IMR-90 (cell line): ENCODE measurements at regions not wholly inside any gene's neighbourhood (a gene's known extent, or its start where the extent isn't known, plus 50 kb on each side); places are given as distances from the start of the nearest gene placed in this dataset.

Source experiments
- ATAC-seq: fragments of 200-7000 bp; cut with Tn5 transposase; 2 replicates; pipeline ENCODE4 v1.9.1; 2020; ENCODE audit warnings: low read depth, mild to moderate bottlenecking, moderate library complexity
- BruUV-seq: library from RNA; stranded (reverse); fragments of 400-500 nt; replicated peaks from 2 replicates; lab custom pipeline; 2021; lab: Mats Ljungman, UMichigan
- CTCF ChIA-PET: fragments of 300-600 bp; formaldehyde crosslinking; extraction: SDS; loops from one replicate; lab custom pipeline; 2021; ENCODE audit warnings: antibody characterized with exemption; lab: Yijun Ruan, JAX
- POLR2A ChIA-PET: fragments of 300-600 bp; sonication (Branson Sonifier 250); formaldehyde crosslinking; loops from one replicate; lab custom pipeline; 2022; ENCODE audit warnings: antibody characterized with exemption; ENCODE audit not compliant: unreplicated experiment; lab: Charles Lee
- DNase-seq: peaks from one replicate; pipeline ENCODE4 v3.0.0; 2013
- H2AFZ ChIP-seq: replicated peaks from 2 replicates; pipeline ENCODE3; 2013; ENCODE audit warnings: low read length, mild to moderate bottlenecking; ENCODE audit not compliant: poor library complexity
- H2AK5ac ChIP-seq: 2 replicates; pipeline ENCODE4 v1.6.1; 2013; ENCODE audit warnings: low read depth, low read length, inconsistent platforms
- H2AK9ac ChIP-seq: replicated peaks from 2 replicates; pipeline ENCODE3; 2013; ENCODE audit warnings: mild to moderate bottlenecking, low read depth, low read length, moderate library complexity; ENCODE audit not compliant: poor library complexity
- H2BK120ac ChIP-seq: 2 replicates; pipeline ENCODE4 v1.6.1; 2013; ENCODE audit warnings: low read depth, low read length, inconsistent platforms
- H2BK15ac ChIP-seq: 3 replicates; pipeline ENCODE4 v1.6.1; 2013; ENCODE audit warnings: low read depth, low read length, inconsistent platforms
- H2BK20ac ChIP-seq: 2 replicates; pipeline ENCODE4 v1.6.1; 2013; ENCODE audit warnings: low read depth, mild to moderate bottlenecking, inconsistent platforms, low read length, moderate library complexity
- H2BK5ac ChIP-seq: 2 replicates; pipeline ENCODE4 v1.6.1; 2013; ENCODE audit warnings: mild to moderate bottlenecking, low read depth, low read length, inconsistent platforms; ENCODE audit not compliant: poor library complexity, severe bottlenecking
- H3K14ac ChIP-seq: replicated peaks from 2 replicates; pipeline ENCODE4 v1.6.1; 2013; ENCODE audit warnings: low read depth, low read length, inconsistent platforms
- H3K18ac ChIP-seq: 2 replicates; pipeline ENCODE4 v1.6.1; 2013; ENCODE audit warnings: low read depth, low read length, control low read depth
- H3K23ac ChIP-seq: 2 replicates; pipeline ENCODE4 v1.6.1; 2013; ENCODE audit warnings: low read depth, low read length, inconsistent platforms
- H3K27ac ChIP-seq: 2 replicates; pipeline ENCODE4 v1.5.1; 2013; ENCODE audit warnings: mild to moderate bottlenecking, control low read depth, low read length; ENCODE audit not compliant: insufficient read depth
- H3K27me3 ChIP-seq: 2 replicates; pipeline ENCODE4 v1.6.1; 2013; ENCODE audit warnings: low read length; ENCODE audit not compliant: control insufficient read depth, insufficient read depth
- H3K36me3 ChIP-seq: 2 replicates; pipeline ENCODE4 v1.6.1; 2013; ENCODE audit warnings: low read length, mixed read lengths; ENCODE audit not compliant: control insufficient read depth, insufficient read depth
- H3K4ac ChIP-seq: 2 replicates; pipeline ENCODE4 v1.6.1; 2013; ENCODE audit warnings: low read depth, low read length, inconsistent platforms
- H3K4me1 ChIP-seq: 2 replicates; pipeline ENCODE4 v1.6.1; 2013; ENCODE audit warnings: low read length, mixed read lengths; ENCODE audit not compliant: control insufficient read depth, insufficient read depth
- H3K4me2 ChIP-seq: 2 replicates; pipeline ENCODE4 v1.6.1; 2013; ENCODE audit warnings: low read depth, mild to moderate bottlenecking, control low read depth, low read length, moderate library complexity
- H3K4me3 ChIP-seq: 2 replicates; pipeline ENCODE4 v1.5.1; 2013; ENCODE audit warnings: low read depth, mild to moderate bottlenecking, control low read depth, low read length, moderate library complexity; ENCODE audit not compliant: insufficient read depth
- H3K56ac ChIP-seq: 2 replicates; pipeline ENCODE4 v1.6.1; 2013; ENCODE audit warnings: low read length, inconsistent platforms; ENCODE audit not compliant: insufficient read depth; ENCODE audit errors: extremely low read depth
- H3K79me1 ChIP-seq, 2 experiments: 2 replicates each; pipeline ENCODE4 v1.6.1; 2013; ENCODE audit warnings: low read length in 2 of 2, inconsistent platforms in 1 of 2, low read depth in 1 of 2
- H3K9ac ChIP-seq: 2 replicates; pipeline ENCODE4 v1.6.1; 2013; ENCODE audit warnings: low read depth, low read length, control low read depth
- H3K9me1 ChIP-seq: 2 replicates; pipeline ENCODE4 v1.6.1; 2013; ENCODE audit warnings: low read length, inconsistent platforms; ENCODE audit not compliant: insufficient read depth
- H3K9me3 ChIP-seq: 2 replicates; pipeline ENCODE4 v1.6.1; 2013; ENCODE audit warnings: low read length; ENCODE audit not compliant: control insufficient read depth, insufficient read depth
- H4K20me1 ChIP-seq: 2 replicates; pipeline ENCODE4 v1.6.1; 2013; ENCODE audit warnings: low read length, inconsistent platforms; ENCODE audit not compliant: insufficient read depth
- H4K5ac ChIP-seq: 2 replicates; pipeline ENCODE4 v1.6.1; 2013; ENCODE audit warnings: mild to moderate bottlenecking, low read depth, low read length, control low read depth
- H4K8ac ChIP-seq, 2 experiments: 2 replicates each; pipeline ENCODE4 v1.6.1; 2013; ENCODE audit warnings: low read depth in 2 of 2, low read length in 2 of 2, control low read depth in 1 of 2, inconsistent platforms in 1 of 2
- H4K91ac ChIP-seq: 2 replicates; pipeline ENCODE4 v1.6.1; 2013; ENCODE audit warnings: low read depth, low read length, inconsistent platforms; ENCODE audit not compliant: insufficient read depth
- BHLHE40 ChIP-seq: fragments of 150-350 bp; IDR thresholded peaks from 2 replicates; pipeline ENCODE4 v1.6.1; 2016; ENCODE audit warnings: mild to moderate bottlenecking, low read depth, low read length
- CEBPB ChIP-seq: IDR thresholded peaks from 2 replicates; pipeline ENCODE4 v1.6.1; 2012; ENCODE audit warnings: low read depth, low read length, improper control_type of control experiment
- FOS ChIP-seq: fragments of 150-350 bp; IDR thresholded peaks from 2 replicates; pipeline ENCODE4 v1.6.1; 2016; ENCODE audit warnings: low read depth, low read length
- MAFK ChIP-seq: IDR thresholded peaks from 2 replicates; pipeline ENCODE4 v1.6.1; 2012; ENCODE audit warnings: low read depth, low read length, improper control_type of control experiment
- MXI1 ChIP-seq: IDR thresholded peaks from 2 replicates; pipeline ENCODE4 v1.6.1; 2012; ENCODE audit warnings: low read depth, mild to moderate bottlenecking, low read length, moderate library complexity, borderline replicate concordance
- NFE2L2 ChIP-seq: fragments of 150-350 bp; IDR thresholded peaks from 2 replicates; pipeline ENCODE4 v1.6.1; 2016; ENCODE audit warnings: low read depth, mild to moderate bottlenecking, low read length
- RAD21 ChIP-seq: IDR thresholded peaks from 2 replicates; pipeline ENCODE4 v1.6.1; 2012; ENCODE audit warnings: low read length, improper control_type of control experiment
- RCOR1 ChIP-seq: IDR thresholded peaks from 2 replicates; pipeline ENCODE4 v1.6.1; 2012; ENCODE audit warnings: mild to moderate bottlenecking, low read length, improper control_type of control experiment; ENCODE audit not compliant: insufficient replicate concordance
- RFX5 ChIP-seq: IDR thresholded peaks from 2 replicates; pipeline ENCODE4 v1.8.0; 2012; ENCODE audit warnings: low read depth, mild to moderate bottlenecking, low read length, moderate library complexity
- WGBS, 2 experiments: methylation state at CpG; one replicate each; pipeline versions ENCODE4 v1.1.5 to v1.1.7; 2013; ENCODE audit warnings: missing lambda C conversion rate in 2 of 2; ENCODE audit not compliant: insufficient read length in 1 of 2; ENCODE audit errors: extremely low coverage in 2 of 2; 5-methylcytosine and 5-hydroxymethylcytosine counted together
- dilution Hi-C: fragments of 300-500 bp; cut with HindIII; formaldehyde crosslinking; loops from one replicate; pipeline ENCODE4 v1.14.3; 2018; ENCODE audit warnings: low sequenced_read_pairs; ENCODE audit not compliant: unreplicated experiment
- in situ Hi-C: fragments of 300-500 bp; cut with MboI; formaldehyde crosslinking; loops from 3 replicates; pipeline ENCODE4 v1.14.3; 2019; ENCODE audit warnings: low sequenced_read_pairs, inconsistent platforms, mixed read lengths
- intact Hi-C: fragments of 100-400 bp; cut with micrococcal nuclease; formaldehyde crosslinking; loops from 2 replicates; pipeline ENCODE4 v1.10.0; 2022
- TF ChIP-seq, protein P1 (sequence below): fragments of 150-350 bp; IDR thresholded peaks from 2 replicates; pipeline ENCODE4 v1.6.1; 2017; ENCODE audit warnings: mild to moderate bottlenecking, antibody characterized with exemption, low read length, low read depth
- TF ChIP-seq, protein P2 (sequence below): fragments of 150-350 bp; IDR thresholded peaks from 2 replicates; pipeline ENCODE4 v1.6.1; 2016; ENCODE audit warnings: low read depth, mild to moderate bottlenecking, low read length, moderate library complexity, borderline replicate concordance

DNA sequence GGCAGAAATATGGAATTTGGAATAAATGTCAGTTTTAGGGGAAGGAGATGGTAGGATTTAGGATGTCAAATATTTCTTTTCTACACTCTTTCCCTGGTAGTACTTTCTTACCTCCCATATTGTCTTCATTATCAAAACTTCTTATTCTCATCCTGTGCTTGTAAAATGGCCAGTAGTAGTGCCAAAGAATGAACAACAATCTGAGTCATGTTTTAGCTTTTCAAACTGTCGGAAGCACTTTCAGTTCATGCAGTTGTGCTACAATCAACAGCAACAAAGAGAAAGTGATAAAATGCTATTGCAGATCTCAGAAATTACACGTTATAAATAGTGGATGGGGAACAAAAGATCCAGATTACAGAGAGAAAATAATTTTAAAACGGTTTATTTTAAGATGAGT is 193.7 kb upstream of the RXFP2 start:
- in situ Hi-C loops = no loop called here
- no CpG with 5 or more reads among the region's 3 CpGs for WGBS, 2 experiments

More for the DNA sequence above, 193.7 kb upstream of the RXFP2 start:
- Histone ChIP-seq H2AFZ (no peak overlapping the region), H3K9me1 (no peaks in the 10 kb centered on the region), H4K91ac (no peak overlapping the region), H3K56ac (no peak overlapping the region), H3K79me1 (no peaks in the 10 kb centered on the region), H3K9ac (no peak overlapping the region), H2BK5ac (no peak overlapping the region), H4K8ac (no peak overlapping the region), H3K9me3 (no peaks in the 10 kb centered on the region), H3K27me3 (peaks cover 2% of the 10 kb centered on the region; the same call in 1 of the 2 replicates), H4K5ac (no peak overlapping the region), H2BK15ac (no peak overlapping the region), H2BK20ac (no peak overlapping the region), H4K20me1 (no peaks in the 10 kb centered on the region), H2AK5ac (no peak overlapping the region), H3K36me3 (no peaks in the 10 kb centered on the region), H3K4me3 (no peak overlapping the region), H3K23ac (no peak overlapping the region), H3K18ac (no peak overlapping the region), H3K4ac (no peak overlapping the region), H3K27ac (no peak overlapping the region), H3K4me2 (no peak overlapping the region), H2AK9ac (no peak overlapping the region), H3K4me1 (no peaks in the 10 kb centered on the region), H2BK120ac (no peak overlapping the region), H3K14ac (no peak overlapping the region)
- TF ChIP-seq RFX5 = no peak
- no peak for TF ChIP-seq BHLHE40
- no peak for TF ChIP-seq MAFK
- no peak for TF ChIP-seq RCOR1
- no peak for TF ChIP-seq NFE2L2
- TF ChIP-seq RAD21 = no peak
- no peak for TF ChIP-seq CEBPB
- TF ChIP-seq, protein P1, sequence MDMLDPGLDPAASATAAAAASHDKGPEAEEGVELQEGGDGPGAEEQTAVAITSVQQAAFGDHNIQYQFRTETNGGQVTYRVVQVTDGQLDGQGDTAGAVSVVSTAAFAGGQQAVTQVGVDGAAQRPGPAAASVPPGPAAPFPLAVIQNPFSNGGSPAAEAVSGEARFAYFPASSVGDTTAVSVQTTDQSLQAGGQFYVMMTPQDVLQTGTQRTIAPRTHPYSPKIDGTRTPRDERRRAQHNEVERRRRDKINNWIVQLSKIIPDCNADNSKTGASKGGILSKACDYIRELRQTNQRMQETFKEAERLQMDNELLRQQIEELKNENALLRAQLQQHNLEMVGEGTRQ = no peak
- no peak for TF ChIP-seq MXI1
- TF ChIP-seq, protein P2, sequence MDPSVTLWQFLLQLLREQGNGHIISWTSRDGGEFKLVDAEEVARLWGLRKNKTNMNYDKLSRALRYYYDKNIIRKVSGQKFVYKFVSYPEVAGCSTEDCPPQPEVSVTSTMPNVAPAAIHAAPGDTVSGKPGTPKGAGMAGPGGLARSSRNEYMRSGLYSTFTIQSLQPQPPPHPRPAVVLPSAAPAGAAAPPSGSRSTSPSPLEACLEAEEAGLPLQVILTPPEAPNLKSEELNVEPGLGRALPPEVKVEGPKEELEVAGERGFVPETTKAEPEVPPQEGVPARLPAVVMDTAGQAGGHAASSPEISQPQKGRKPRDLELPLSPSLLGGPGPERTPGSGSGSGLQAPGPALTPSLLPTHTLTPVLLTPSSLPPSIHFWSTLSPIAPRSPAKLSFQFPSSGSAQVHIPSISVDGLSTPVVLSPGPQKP = no peak
- TF ChIP-seq FOS = no peak
- DNase-seq (no peak), ATAC-seq (no peak)
- BruUV-seq = no TSS peak
- intact Hi-C loops = no loop called here
- ChIA-PET CTCF (interaction anchor here (1.7 kb wide), 1 partner anchor 8 kb away, joined by 6 read pairs; no protein-coding TSS in a partner anchor), POLR2A (interaction anchor here (0.6 kb wide), 1 partner anchor 125 kb away, joined by 4 read pairs; no protein-coding TSS in a partner anchor)
- dilution Hi-C loops = no loop called here
